ENCODE measurements at regions not wholly inside any gene's neighbourhood (a gene's known extent, or its start where the extent isn't known, plus 50 kb on each side); places are given as distances from the start of the nearest gene placed in this dataset.

GRCh38 chr2:200077838-200078237, 122.5 kb downstream of the MAIP1 start:
- Histone ChIP-seq H3K4me3 (ENCODE audit: low read depth, low read length) (no peak overlapping the region), H3K9me3 (ENCODE audit: control insufficient read depth, insufficient read depth, low read length) (no peaks in the 10 kb centered on the region), H3K27ac (ENCODE audit: low read depth, low read length) (peak overlapping the region; percentile 12), H3K27me3 (ENCODE audit: control insufficient read depth, insufficient read depth, low read length) (no peaks in the 10 kb centered on the region)
- ChIA-PET CTCF (interaction anchor here (1.0 kb wide), 1 partner anchor 93 kb away, joined by 3 read pairs; no protein-coding TSS in a partner anchor), POLR2A (no interaction called here)
- peak; percentile 58 for DNase-seq (ENCODE audit: low read depth, low spot score)
- no peak for TF ChIP-seq CTCF (IDR thresholded peaks at IDR 0.05; ENCODE audit: low read depth, low read length)

- POLR2A ChIA-PET: no interaction called here
- DNase-seq (ENCODE audit: low read depth, low spot score): no peak
- H3K27ac ChIP-seq (ENCODE audit: low read depth, low read length): no peak overlapping the region
- CTCF ChIA-PET: interaction anchor here (1.3 kb wide), 1 partner anchor 94 kb away, joined by 5 read pairs; no protein-coding TSS in a partner anchor
- H3K27me3 ChIP-seq (ENCODE audit: control insufficient read depth, insufficient read depth, low read length): no peaks in the 10 kb centered on the region
- TF ChIP-seq CTCF (IDR thresholded peaks at IDR 0.05; ENCODE audit: low read depth, low read length): no peak
- H3K9me3 ChIP-seq (ENCODE audit: control insufficient read depth, insufficient read depth, low read length): no peaks in the 10 kb centered on the region
- H3K4me3 ChIP-seq (ENCODE audit: low read depth, low read length): no peak overlapping the region
These were observed 124.0 kb downstream of the MAIP1 start for GRCh38 chr2:200079356-200079755.

- Histone ChIP-seq H3K9me3 (ENCODE audit: control insufficient read depth, insufficient read depth, low read length) (no peaks in the 10 kb centered on the region), H3K27me3 (ENCODE audit: control insufficient read depth, insufficient read depth, low read length) (no peaks in the 10 kb centered on the region), H3K27ac (ENCODE audit: low read depth, low read length) (no peak overlapping the region), H3K4me3 (ENCODE audit: low read depth, low read length) (no peak overlapping the region)
- ChIA-PET CTCF (no interaction called here), POLR2A (no interaction called here)
- TF ChIP-seq CTCF (IDR thresholded peaks at IDR 0.05; ENCODE audit: low read depth, low read length): no peak
- no peak for DNase-seq (ENCODE audit: low read depth, low spot score)
These were observed 125.9 kb downstream of the MAIP1 start for GRCh38 chr2:200081236-200081635.

GRCh38 chr2:200081811-200082210, 126.4 kb downstream of the MAIP1 start:
- POLR2A ChIA-PET: no interaction called here
- Histone ChIP-seq H3K9me3 (ENCODE audit: control insufficient read depth, insufficient read depth, low read length) (no peaks in the 10 kb centered on the region), H3K4me3 (ENCODE audit: low read depth, low read length) (no peak overlapping the region), H3K27me3 (ENCODE audit: control insufficient read depth, insufficient read depth, low read length) (no peaks in the 10 kb centered on the region), H3K27ac (ENCODE audit: low read depth, low read length) (no peak overlapping the region)
- no peak for DNase-seq (ENCODE audit: low read depth, low spot score)
- CTCF ChIA-PET: no interaction called here
- no peak for TF ChIP-seq CTCF (IDR thresholded peaks at IDR 0.05; ENCODE audit: low read depth, low read length)

GRCh38 chr2:200084036-200084435, 128.7 kb downstream of the MAIP1 start:
- no peak for DNase-seq (ENCODE audit: low read depth, low spot score)
- no peak overlapping the region for H3K4me3 ChIP-seq (ENCODE audit: low read depth, low read length)
- H3K9me3 ChIP-seq (ENCODE audit: control insufficient read depth, insufficient read depth, low read length): no peaks in the 10 kb centered on the region
- CTCF ChIA-PET: no interaction called here
- POLR2A ChIA-PET: no interaction called here
- no peak for TF ChIP-seq CTCF (IDR thresholded peaks at IDR 0.05; ENCODE audit: low read depth, low read length)
- H3K27me3 ChIP-seq (ENCODE audit: control insufficient read depth, insufficient read depth, low read length): no peaks in the 10 kb centered on the region
- no peak overlapping the region for H3K27ac ChIP-seq (ENCODE audit: low read depth, low read length)

All from AG04450 (cell line).